ENCODE measurements at regions not wholly inside any gene's neighbourhood (a gene's known extent, or its start where the extent isn't known, plus 50 kb on each side); places are given as distances from the start of the nearest gene placed in this dataset.

GRCh38 chr12:124391340-124392261 lies 96.7 kb downstream of the RFLNA start:
- TF ChIP-seq, protein P1, sequence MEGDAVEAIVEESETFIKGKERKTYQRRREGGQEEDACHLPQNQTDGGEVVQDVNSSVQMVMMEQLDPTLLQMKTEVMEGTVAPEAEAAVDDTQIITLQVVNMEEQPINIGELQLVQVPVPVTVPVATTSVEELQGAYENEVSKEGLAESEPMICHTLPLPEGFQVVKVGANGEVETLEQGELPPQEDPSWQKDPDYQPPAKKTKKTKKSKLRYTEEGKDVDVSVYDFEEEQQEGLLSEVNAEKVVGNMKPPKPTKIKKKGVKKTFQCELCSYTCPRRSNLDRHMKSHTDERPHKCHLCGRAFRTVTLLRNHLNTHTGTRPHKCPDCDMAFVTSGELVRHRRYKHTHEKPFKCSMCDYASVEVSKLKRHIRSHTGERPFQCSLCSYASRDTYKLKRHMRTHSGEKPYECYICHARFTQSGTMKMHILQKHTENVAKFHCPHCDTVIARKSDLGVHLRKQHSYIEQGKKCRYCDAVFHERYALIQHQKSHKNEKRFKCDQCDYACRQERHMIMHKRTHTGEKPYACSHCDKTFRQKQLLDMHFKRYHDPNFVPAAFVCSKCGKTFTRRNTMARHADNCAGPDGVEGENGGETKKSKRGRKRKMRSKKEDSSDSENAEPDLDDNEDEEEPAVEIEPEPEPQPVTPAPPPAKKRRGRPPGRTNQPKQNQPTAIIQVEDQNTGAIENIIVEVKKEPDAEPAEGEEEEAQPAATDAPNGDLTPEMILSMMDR (IDR thresholded peaks at IDR 0.05; ENCODE audit: insufficient read depth, low read depth, low read length, missing control alignments), result no peak
- peak; percentile 83 for DNase-seq (ENCODE audit: low read depth)
- no peak overlapping the region for H3K4me3 ChIP-seq (ENCODE audit: low read length)

- DNase-seq (ENCODE audit: low read depth), result peak; percentile 78
- TF ChIP-seq, protein P1 (IDR thresholded peaks at IDR 0.05; ENCODE audit: insufficient read depth, low read depth, low read length, missing control alignments), result no peak
- no peak overlapping the region for H3K4me3 ChIP-seq (ENCODE audit: low read length)
Measured at GRCh38 chr12:124390442-124391097, 95.7 kb downstream of the RFLNA start.

- no peak overlapping the region for H3K4me3 ChIP-seq (ENCODE audit: low read length)
- TF ChIP-seq, protein P1 (IDR thresholded peaks at IDR 0.05; ENCODE audit: insufficient read depth, low read depth, low read length, missing control alignments), result no peak
- DNase-seq (ENCODE audit: low read depth), result no peak
Measured at GRCh38 chr12:124389725-124390441, 95.0 kb downstream of the RFLNA start.

GRCh38 chr12:124389138-124389724 lies 94.3 kb downstream of the RFLNA start:
- peak overlapping the region; percentile 12 for H3K4me3 ChIP-seq (ENCODE audit: low read length)

DNA sequence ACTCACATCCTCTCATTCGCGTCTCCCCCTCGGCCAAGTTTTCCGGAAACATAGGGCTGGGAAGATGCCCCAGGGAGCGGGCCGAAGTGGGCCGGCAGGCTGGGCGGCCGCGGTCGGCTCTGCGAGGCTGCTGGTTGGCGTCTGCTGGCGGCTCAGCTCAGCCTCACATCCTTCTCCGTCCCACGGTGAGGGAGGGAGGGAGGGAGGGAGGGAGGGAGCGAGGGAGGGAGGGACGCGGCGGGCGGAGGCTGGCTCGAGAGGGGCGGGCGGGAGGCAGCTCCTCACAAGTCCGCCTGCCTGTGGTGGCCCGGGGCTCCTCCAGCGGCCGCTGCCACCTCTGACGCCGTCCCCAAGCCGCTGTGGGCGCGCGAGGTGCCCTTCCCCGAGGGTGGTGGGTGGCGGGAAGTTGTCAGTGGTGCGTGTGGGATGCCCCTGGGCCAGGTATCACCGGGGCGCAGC lies 93.8 kb downstream of the RFLNA start:
- TF ChIP-seq, protein P1 (IDR thresholded peaks at IDR 0.05; ENCODE audit: insufficient read depth, low read depth, low read length, missing control alignments), result no peak
- peak overlapping the region; percentile 12 for H3K4me3 ChIP-seq (ENCODE audit: low read length)
- DNase-seq (ENCODE audit: low read depth), result peak; percentile 86

More at GRCh38 chr12:124389138-124389724, 94.3 kb downstream of the RFLNA start:
- peak; percentile 58 for DNase-seq (ENCODE audit: low read depth)
- TF ChIP-seq, protein P1 (IDR thresholded peaks at IDR 0.05; ENCODE audit: insufficient read depth, low read depth, low read length, missing control alignments), result no peak

DNA sequence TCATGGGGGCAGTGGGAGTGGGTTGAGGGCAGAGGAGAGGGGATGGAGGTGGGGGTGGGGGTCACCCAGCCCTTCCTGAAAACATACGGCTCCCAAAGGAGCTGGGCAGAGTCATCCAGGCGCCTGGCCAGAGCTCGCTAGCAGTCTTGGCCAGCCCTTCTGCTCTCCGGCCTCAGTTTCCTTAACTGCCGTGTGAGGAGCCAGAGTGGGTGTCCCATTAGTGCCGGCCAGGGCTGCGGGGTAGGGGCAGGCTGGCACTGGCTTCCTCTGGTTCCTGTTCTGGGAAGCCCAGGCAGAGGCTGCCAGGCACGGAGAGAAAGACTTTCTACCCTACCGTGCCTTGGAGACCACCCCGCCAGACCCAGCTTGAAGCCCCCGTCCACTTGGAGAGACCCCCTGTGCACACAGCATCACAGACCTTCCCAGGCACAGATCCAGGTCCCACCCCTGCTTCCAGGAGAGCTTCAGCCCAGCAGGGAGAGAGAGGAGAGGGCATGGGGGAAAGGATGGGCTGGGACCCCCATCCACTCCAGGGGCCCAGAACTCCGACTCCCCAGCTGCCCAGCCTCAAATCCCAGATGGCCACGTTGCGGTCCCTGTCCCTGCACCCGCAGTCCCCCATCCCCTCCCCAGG lies 93.3 kb downstream of the RFLNA start:
- TF ChIP-seq, protein P1 (IDR thresholded peaks at IDR 0.05; ENCODE audit: insufficient read depth, low read depth, low read length, missing control alignments), result no peak
- DNase-seq (ENCODE audit: low read depth), result no peak
- no peak overlapping the region for H3K4me3 ChIP-seq (ENCODE audit: low read length)

All from epithelial cell of esophagus (primary cell).